Naive thymus-derived CD4-positive, alpha-beta T cell (primary cell): ENCODE measurements at regions not wholly inside any gene's neighbourhood (a gene's known extent, or its start where the extent isn't known, plus 50 kb on each side); places are given as distances from the start of the nearest gene placed in this dataset.
A peak's percentile ranks its signal among the peaks of the same experiment; 100 is the strongest.

ENCODE experiments used
- ATAC-seq: fragments of 150-1000 bp; cut with Tn5 transposase; 2 replicates; pipeline ENCODE4 v1.10.0; 2021; ENCODE audit warnings: mild to moderate bottlenecking, moderate library complexity
- CTCF ChIA-PET: fragments of 350-600 bp; sonication (Branson Sonifier 250); formaldehyde crosslinking; loops from one replicate; lab custom pipeline; 2021; ENCODE audit warnings: antibody characterized with exemption; lab: Charles Lee
- POLR2A ChIA-PET: fragments of 350-600 bp; sonication (Branson Sonifier 250); formaldehyde crosslinking; loops from one replicate; lab custom pipeline; 2021; ENCODE audit warnings: antibody characterized with exemption, inconsistent platforms; lab: Charles Lee
- DNase-seq, 9 donors: peaks; one replicate each; pipeline versions ENCODE4 v3.0.0 to v3.0.0-alpha.2; 2020 to 2022; ENCODE audit warnings: mixed read lengths in 1 of 9
- H3K27ac ChIP-seq: one replicate; pipeline ENCODE4 v1.7.0; 2013; ENCODE audit warnings: mild to moderate bottlenecking, low read depth, low read length, moderate library complexity
- H3K27me3 ChIP-seq, 2 donors: one replicate each; pipeline ENCODE4 v1.7.0; 2013; ENCODE audit warnings: low read length in 2 of 2, mild to moderate bottlenecking in 2 of 2, moderate library complexity in 2 of 2; ENCODE audit not compliant: control insufficient read depth in 2 of 2, insufficient read depth in 2 of 2
- H3K36me3 ChIP-seq, 3 experiments: 1 replicate in 2 of 3; 2 replicates in 1 of 3; pipeline ENCODE4 v1.7.0; 2013; ENCODE audit warnings: low read length in 3 of 3, mild to moderate bottlenecking in 3 of 3, moderate library complexity in 1 of 3; ENCODE audit not compliant: insufficient read depth in 3 of 3, control insufficient read depth in 2 of 3
- H3K4me1 ChIP-seq, 2 donors: one replicate each; pipeline ENCODE4 v1.7.0; 2013; ENCODE audit warnings: low read length in 2 of 2, mild to moderate bottlenecking in 2 of 2, moderate library complexity in 1 of 2; ENCODE audit not compliant: control insufficient read depth in 2 of 2, insufficient read depth in 2 of 2
- H3K4me3 ChIP-seq: 2 replicates; pipeline ENCODE4 v1.7.0; 2013; ENCODE audit warnings: mild to moderate bottlenecking, low read length
- H3K9me3 ChIP-seq, 3 experiments: 1 replicate in 2 of 3; 2 replicates in 1 of 3; pipeline ENCODE4 v1.7.0; 2013; ENCODE audit warnings: low read length in 3 of 3; ENCODE audit not compliant: control insufficient read depth in 2 of 3
- H3K27ac Mint-ChIP-seq, 9 donors: one replicate each; pipeline ENCODE4 v1.8.0; 2020 to 2022; ENCODE audit warnings: mixed read lengths in 9 of 9, mild to moderate bottlenecking in 8 of 9, moderate library complexity in 5 of 9, inconsistent platforms in 2 of 9
- H3K27me3 Mint-ChIP-seq, 5 donors: one replicate each; pipeline ENCODE4 v1.8.0; 2021 to 2022; ENCODE audit warnings: mixed read lengths in 5 of 5, mild to moderate bottlenecking in 1 of 5
- H3K36me3 Mint-ChIP-seq, 5 donors: one replicate each; pipeline ENCODE4 v1.8.0; 2020 to 2022; ENCODE audit warnings: mixed read lengths in 5 of 5, mild to moderate bottlenecking in 3 of 5, inconsistent platforms in 1 of 5
- H3K4me1 Mint-ChIP-seq, 7 donors: one replicate each; pipeline ENCODE4 v1.8.0; 2020 to 2022; ENCODE audit warnings: mixed read lengths in 7 of 7, mild to moderate bottlenecking in 3 of 7, inconsistent platforms in 1 of 7
- H3K4me3 Mint-ChIP-seq, 10 donors: one replicate each; pipeline ENCODE4 v1.8.0; 2020 to 2022; ENCODE audit warnings: mild to moderate bottlenecking in 10 of 10, mixed read lengths in 10 of 10, moderate library complexity in 6 of 10, inconsistent platforms in 2 of 10
- H3K9me3 Mint-ChIP-seq, 11 donors: one replicate each; pipeline ENCODE4 v1.8.0; 2020 to 2022; ENCODE audit warnings: mixed read lengths in 11 of 11, mild to moderate bottlenecking in 4 of 11, inconsistent platforms in 1 of 11, moderate library complexity in 1 of 11
- intact Hi-C, 2 donors: fragments of 100-400 bp; cut with micrococcal nuclease; formaldehyde crosslinking; loops; one replicate each; pipeline ENCODE4 v1.15.1; 2023

DNA sequence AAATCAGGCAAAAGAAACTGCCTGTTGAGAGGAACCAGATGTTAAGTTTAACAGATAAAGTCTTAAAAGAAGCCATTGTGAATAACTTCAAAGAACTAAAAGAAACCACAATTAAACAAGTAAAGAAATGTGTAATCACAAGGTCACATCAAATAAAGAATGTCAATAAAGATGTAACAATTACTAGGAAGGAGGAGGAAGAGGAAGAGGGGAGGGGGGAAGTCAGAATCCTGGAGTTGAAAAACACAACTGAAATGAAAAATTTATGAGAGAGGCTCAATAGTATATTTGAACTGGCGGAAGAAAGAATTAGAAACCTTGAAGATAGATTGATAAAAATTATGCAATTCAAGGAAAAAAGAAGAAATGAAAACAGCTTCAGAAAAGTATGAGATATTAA lies 88.4 kb upstream of the CRIM1 start:
- Histone ChIP-seq H3K4me1 (peaks cover 0 to 3% of the 10 kb centered on the region in 2 donors), H3K27ac (no peak overlapping the region), H3K27me3 (no peaks in the 10 kb centered on the region), H3K4me3 (no peak overlapping the region), H3K36me3 (no peaks in the 10 kb centered on the region), H3K9me3 (peaks cover 0 to 13% (median 0%) of the 10 kb centered on the region in 3 experiments)
- no peak for DNase-seq
- ChIA-PET POLR2A (no interaction called here), CTCF (no interaction called here)
- ATAC-seq, result no peak
- H3K4me1 Mint-ChIP-seq, result peaks cover 7 to 13% (median 12%) of the 10 kb centered on the region in 7 donors
- peaks cover 0 to 26% (median 16%) of the 10 kb centered on the region in 11 donors for H3K9me3 Mint-ChIP-seq
- peaks cover 0 to 4% (median 0%) of the 10 kb centered on the region in 5 donors for H3K27me3 Mint-ChIP-seq
- H3K27ac Mint-ChIP-seq, result no peak overlapping the region
- intact Hi-C loops, result no loop called here
- H3K36me3 Mint-ChIP-seq, result peaks cover 0 to 16% (median 6%) of the 10 kb centered on the region in 5 donors
- no peak overlapping the region for H3K4me3 Mint-ChIP-seq

DNA sequence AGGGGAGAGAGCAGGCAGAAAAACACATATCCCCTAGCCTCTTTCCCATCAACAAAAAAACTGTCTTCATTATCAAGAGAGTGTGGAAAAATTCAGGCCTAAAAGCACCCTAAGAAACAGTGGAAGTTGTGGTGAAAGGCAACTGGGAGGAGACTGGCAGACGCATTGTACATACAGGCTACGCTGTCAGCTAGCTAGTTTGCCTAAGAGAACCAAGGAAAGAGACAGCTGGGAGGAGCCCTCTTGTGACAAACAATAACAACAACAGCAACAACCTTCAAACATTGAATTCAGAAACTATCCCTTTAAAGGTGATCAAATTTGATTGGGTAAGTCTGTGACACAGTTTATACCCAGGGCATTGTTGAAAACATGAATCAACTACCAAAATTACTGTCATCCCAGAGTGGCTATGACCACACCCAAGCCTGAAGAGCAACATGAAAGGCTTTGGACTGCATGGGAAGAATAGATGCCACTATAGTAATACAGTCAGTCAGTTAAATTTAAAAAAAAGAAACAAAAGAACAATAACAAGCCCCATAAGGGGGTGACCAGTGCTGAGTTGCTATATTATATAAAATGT lies 88.9 kb upstream of the CRIM1 start:
- Mint-ChIP-seq H3K4me3 (no peak overlapping the region), H3K27ac (no peak overlapping the region)
- DNase-seq, result no peak

DNA sequence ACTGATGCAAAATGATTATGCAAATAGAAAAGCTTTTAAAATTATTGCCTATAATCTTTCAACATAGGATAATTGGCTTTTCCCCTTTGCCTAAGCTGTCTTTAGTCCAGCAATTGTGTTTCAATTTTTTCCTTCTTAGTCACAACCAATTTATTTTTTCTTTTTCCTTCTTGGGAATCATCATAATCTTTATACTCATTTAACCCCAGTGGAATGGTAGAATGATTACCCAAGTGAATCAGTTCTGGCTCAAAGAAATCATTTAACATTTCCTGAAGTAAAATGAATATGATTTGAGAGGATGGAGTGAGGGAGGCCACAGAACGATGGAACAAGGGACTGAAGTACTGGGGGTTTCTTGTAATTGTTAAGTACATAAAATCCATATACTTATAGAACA lies 93.0 kb upstream of the CRIM1 start:
- ChIA-PET POLR2A (no interaction called here), CTCF (no interaction called here)
- Mint-ChIP-seq H3K27me3 (peaks cover 0 to 5% (median 1%) of the 10 kb centered on the region in 5 donors), H3K27ac (no peak overlapping the region), H3K9me3 (peaks cover 0 to 18% (median 13%) of the 10 kb centered on the region in 11 donors), H3K36me3 (peaks cover 0 to 18% (median 6%) of the 10 kb centered on the region in 5 donors), H3K4me1 (peaks cover 0 to 3% (median 0%) of the 10 kb centered on the region in 7 donors), H3K4me3 (no peak overlapping the region)
- no peaks in the 10 kb centered on the region for H3K4me1 ChIP-seq
- H3K9me3 ChIP-seq, result peaks cover 0 to 12% (median 0%) of the 10 kb centered on the region in 3 experiments
- no peak overlapping the region for H3K27ac ChIP-seq
- DNase-seq, result no peak
- no peaks in the 10 kb centered on the region for H3K27me3 ChIP-seq
- intact Hi-C loops, result no loop called here
- H3K36me3 ChIP-seq, result no peaks in the 10 kb centered on the region
- ATAC-seq, result no peak
- H3K4me3 ChIP-seq, result no peak overlapping the region

More for the DNA sequence above, 88.9 kb upstream of the CRIM1 start:
- peaks cover 0 to 16% (median 6%) of the 10 kb centered on the region in 5 donors for H3K36me3 Mint-ChIP-seq
- H3K9me3 ChIP-seq, result peaks cover 0 to 13% (median 0%) of the 10 kb centered on the region in 3 experiments
- H3K36me3 ChIP-seq, result no peaks in the 10 kb centered on the region
- H3K4me1 Mint-ChIP-seq, result peaks cover 7 to 12% (median 11%) of the 10 kb centered on the region in 7 donors
- H3K27me3 ChIP-seq, result no peaks in the 10 kb centered on the region
- no peak for ATAC-seq
- H3K9me3 Mint-ChIP-seq, result peaks cover 0 to 26% (median 16%) of the 10 kb centered on the region in 11 donors
- CTCF ChIA-PET, result no interaction called here
- POLR2A ChIA-PET, result no interaction called here
- intact Hi-C loops, result no loop called here
- H3K27me3 Mint-ChIP-seq, result peaks cover 0 to 4% (median 0%) of the 10 kb centered on the region in 5 donors
- H3K4me1 ChIP-seq, result peaks cover 0 to 3% of the 10 kb centered on the region in 2 donors
- H3K4me3 ChIP-seq, result no peak overlapping the region
- no peak overlapping the region for H3K27ac ChIP-seq

DNA sequence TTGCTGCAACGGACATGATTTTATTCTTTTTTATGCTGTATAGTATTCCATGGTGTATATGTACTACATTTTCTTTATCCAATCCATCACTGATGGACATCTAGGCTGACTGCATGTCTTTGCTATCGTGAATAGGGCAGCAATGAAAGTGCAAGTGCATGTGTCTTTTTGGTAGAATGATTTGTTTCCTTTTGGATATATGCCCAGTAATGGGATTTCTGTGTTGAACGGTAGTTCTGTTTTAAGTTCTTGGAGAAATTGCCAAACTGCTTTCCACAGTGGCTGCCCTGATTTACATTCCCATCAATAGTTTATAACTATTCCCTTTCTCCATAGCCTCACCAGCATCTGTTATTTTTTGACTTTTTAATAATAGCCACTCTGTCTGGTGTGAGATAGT lies 99.7 kb upstream of the CRIM1 start:
- Histone ChIP-seq H3K36me3 (no peaks in the 10 kb centered on the region), H3K4me3 (no peak overlapping the region), H3K27me3 (no peaks in the 10 kb centered on the region), H3K9me3 (no peaks in the 10 kb centered on the region), H3K4me1 (no peaks in the 10 kb centered on the region), H3K27ac (no peak overlapping the region)
- Mint-ChIP-seq H3K27me3 (peaks cover 3 to 37% (median 12%) of the 10 kb centered on the region in 5 donors), H3K4me1 (peaks cover 0 to 2% (median 0%) of the 10 kb centered on the region in 7 donors), H3K9me3 (peaks cover 0 to 5% (median 0%) of the 10 kb centered on the region in 11 donors), H3K27ac (no peak overlapping the region), H3K36me3 (peaks cover 0 to 7% (median 0%) of the 10 kb centered on the region in 5 donors), H3K4me3 (no peak overlapping the region)
- ATAC-seq (no peak), DNase-seq (no peak)
- CTCF ChIA-PET, result interaction anchor here (0.6 kb wide), 1 partner anchor 32 kb away, joined by 3 read pairs; no protein-coding TSS in a partner anchor
- POLR2A ChIA-PET, result no interaction called here
- intact Hi-C loops, result no loop called here

DNA sequence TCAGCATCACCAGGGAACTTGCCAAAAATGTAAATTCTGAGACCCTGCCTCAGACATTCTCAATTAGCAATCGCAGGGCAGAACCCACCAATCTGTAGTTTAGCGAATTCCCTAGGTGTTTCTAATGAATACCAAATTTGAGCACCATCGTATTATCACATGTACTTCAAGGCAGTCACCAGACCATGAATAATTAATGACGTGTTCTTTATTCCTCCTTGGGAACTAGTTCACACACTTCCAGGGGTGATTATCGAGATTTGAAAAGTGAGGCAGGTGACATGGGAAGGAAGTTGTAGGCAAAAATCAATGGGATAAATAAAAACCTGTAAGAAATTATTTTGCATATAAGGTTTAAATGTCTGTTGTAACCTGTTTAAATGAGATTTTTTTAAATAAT lies 102.5 kb upstream of the CRIM1 start:
- Mint-ChIP-seq H3K4me1 (peaks cover 2 to 9% (median 6%) of the 10 kb centered on the region in 7 donors), H3K4me3 (no peak overlapping the region), H3K36me3 (peaks cover 0 to 9% (median 0%) of the 10 kb centered on the region in 5 donors), H3K27me3 (peaks cover 3 to 34% (median 12%) of the 10 kb centered on the region in 5 donors), H3K27ac (no peak overlapping the region), H3K9me3 (peaks cover 0 to 7% (median 0%) of the 10 kb centered on the region in 11 donors)
- intact Hi-C loops, result no loop called here
- ChIA-PET CTCF (no interaction called here), POLR2A (no interaction called here)
- no peaks in the 10 kb centered on the region for H3K36me3 ChIP-seq
- peaks cover 0 to 6% of the 10 kb centered on the region in 2 donors for H3K4me1 ChIP-seq
- H3K9me3 ChIP-seq, result no peaks in the 10 kb centered on the region
- no peak overlapping the region for H3K27ac ChIP-seq
- DNase-seq, result no peak
- no peak overlapping the region for H3K4me3 ChIP-seq
- no peak for ATAC-seq
- H3K27me3 ChIP-seq, result no peaks in the 10 kb centered on the region

DNA sequence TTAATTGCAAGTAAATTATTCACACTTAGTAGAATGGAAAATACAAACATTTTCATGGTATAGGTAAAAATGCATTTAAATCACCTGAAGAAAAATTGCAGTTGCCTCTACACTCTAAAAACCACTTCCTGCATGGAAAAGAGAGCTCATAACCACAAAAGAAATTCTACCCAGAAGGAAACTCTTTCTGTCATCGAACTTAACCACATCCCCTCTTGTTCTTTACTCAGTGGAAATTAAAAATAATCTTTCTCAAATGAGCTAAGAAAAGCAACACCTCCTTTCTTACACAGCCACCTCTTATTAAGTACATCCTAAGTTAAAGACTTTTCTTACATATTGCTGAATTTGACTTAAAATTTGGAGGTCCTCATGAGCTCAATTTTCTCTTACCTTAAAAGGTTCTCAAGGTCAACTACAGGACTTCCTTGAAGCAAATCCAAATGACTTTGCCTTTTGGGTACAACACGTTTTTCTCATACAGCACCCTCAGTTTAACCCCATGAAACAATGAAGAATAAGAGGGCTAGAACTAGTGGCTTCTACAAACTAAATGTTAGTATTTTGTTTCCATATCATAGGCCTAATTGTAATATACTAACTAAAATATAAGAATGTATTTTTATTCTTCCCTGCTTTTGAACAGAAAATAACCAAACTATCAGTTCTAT lies 109.1 kb upstream of the CRIM1 start:
- intact Hi-C loops, result loop anchor here (1.0 to 10.0 kb wide), 9 partner anchors 24 to 1681 kb away; partner anchors contain the start of genes FEZ2 (in 1 of the 2) and RMDN2 (in 1 of the 2)
- H3K27me3 ChIP-seq, result no peaks in the 10 kb centered on the region
- H3K27ac ChIP-seq, result no peak overlapping the region
- Mint-ChIP-seq H3K9me3 (peaks cover 0 to 9% (median 0%) of the 10 kb centered on the region in 11 donors), H3K27me3 (peaks cover 0 to 13% (median 8%) of the 10 kb centered on the region in 5 donors), H3K4me3 (peak overlapping the region; percentile 31 to 81 (median 74)), H3K27ac (peak overlapping the region; percentile 11 to 93 (median 68)), H3K4me1 (peaks cover 27 to 68% (median 61%) of the 10 kb centered on the region in 7 donors), H3K36me3 (peaks cover 0 to 16% (median 0%) of the 10 kb centered on the region in 5 donors)
- CTCF ChIA-PET, result interaction anchor here (1.4 kb wide), 1 partner anchor 9 kb away, joined by 6 read pairs; no protein-coding TSS in a partner anchor
- H3K4me3 ChIP-seq, result no peak overlapping the region
- H3K36me3 ChIP-seq, result no peaks in the 10 kb centered on the region
- H3K4me1 ChIP-seq, result peaks cover 21 to 52% of the 10 kb centered on the region in 2 donors
- no peaks in the 10 kb centered on the region for H3K9me3 ChIP-seq
- peak in 7 of 9 donors; percentile 68 to 87 (median 84) for DNase-seq
- ATAC-seq, result peak; percentile 89
- POLR2A ChIA-PET, result interaction anchor here (0.5 kb wide), 1 partner anchor 1469 kb away, joined by 4 read pairs; no protein-coding TSS in a partner anchor
